ENCODE measurements at regions not wholly inside any gene's neighbourhood (a gene's known extent, or its start where the extent isn't known, plus 50 kb on each side); places are given as distances from the start of the nearest gene placed in this dataset.

DNA sequence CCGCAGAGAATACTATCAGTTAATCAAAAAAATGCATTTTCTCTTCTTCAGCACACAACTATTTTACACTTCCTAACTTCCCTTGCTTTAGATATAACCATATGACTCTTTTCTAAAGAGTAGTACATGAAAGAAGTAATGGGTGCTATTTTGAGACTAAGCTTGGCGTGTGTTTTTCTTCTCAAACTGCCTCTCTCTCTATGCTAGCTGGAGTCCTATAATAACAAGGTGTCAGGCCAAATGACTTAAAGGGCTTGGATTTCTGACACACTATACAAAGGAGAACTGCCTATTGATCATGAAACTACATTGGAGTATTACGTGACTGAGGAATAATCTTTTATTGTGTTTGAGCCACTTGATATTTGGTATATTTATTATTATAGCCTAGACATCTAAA, 1330.1 kb upstream of the SPRY2 start:
- Histone ChIP-seq H3K36me3 (ENCODE audit: control insufficient read depth in 4 of 4, insufficient read depth in 3 of 4, low read depth in 1 of 4, low read length in 3 of 4) (no peaks in the 10 kb centered on the region), H3K4me3 (ENCODE audit: low read depth in 1 of 3, low read length in 3 of 3) (no peak overlapping the region), H3K9ac (ENCODE audit: low read depth in 1 of 2, low read length in 2 of 2) (no peak overlapping the region), H3K27ac (ENCODE audit: low read depth in 1 of 2, low read length in 2 of 2) (no peak overlapping the region), H3K4me1 (ENCODE audit: control insufficient read depth in 4 of 4, insufficient read depth in 4 of 4, low read length in 3 of 4) (no peaks in the 10 kb centered on the region), H3K27me3 (ENCODE audit: control insufficient read depth in 4 of 4, insufficient read depth in 4 of 4, low read length in 3 of 4) (no peaks in the 10 kb centered on the region), H3K9me3 (ENCODE audit: control insufficient read depth in 4 of 4, low read length in 3 of 4) (no peaks in the 10 kb centered on the region)
- no peak for DNase-seq (ENCODE audit: low spot score)
- no peak for TF ChIP-seq GABPA (IDR thresholded peaks at IDR 0.05 in 1 of 2, conservative IDR thresholded peaks at IDR 0.05 in 1 of 2)
- TF ChIP-seq REST (IDR thresholded peaks at IDR 0.05), result no peak
- TF ChIP-seq JUND (IDR thresholded peaks at IDR 0.05), result no peak
- TF ChIP-seq, protein P1, sequence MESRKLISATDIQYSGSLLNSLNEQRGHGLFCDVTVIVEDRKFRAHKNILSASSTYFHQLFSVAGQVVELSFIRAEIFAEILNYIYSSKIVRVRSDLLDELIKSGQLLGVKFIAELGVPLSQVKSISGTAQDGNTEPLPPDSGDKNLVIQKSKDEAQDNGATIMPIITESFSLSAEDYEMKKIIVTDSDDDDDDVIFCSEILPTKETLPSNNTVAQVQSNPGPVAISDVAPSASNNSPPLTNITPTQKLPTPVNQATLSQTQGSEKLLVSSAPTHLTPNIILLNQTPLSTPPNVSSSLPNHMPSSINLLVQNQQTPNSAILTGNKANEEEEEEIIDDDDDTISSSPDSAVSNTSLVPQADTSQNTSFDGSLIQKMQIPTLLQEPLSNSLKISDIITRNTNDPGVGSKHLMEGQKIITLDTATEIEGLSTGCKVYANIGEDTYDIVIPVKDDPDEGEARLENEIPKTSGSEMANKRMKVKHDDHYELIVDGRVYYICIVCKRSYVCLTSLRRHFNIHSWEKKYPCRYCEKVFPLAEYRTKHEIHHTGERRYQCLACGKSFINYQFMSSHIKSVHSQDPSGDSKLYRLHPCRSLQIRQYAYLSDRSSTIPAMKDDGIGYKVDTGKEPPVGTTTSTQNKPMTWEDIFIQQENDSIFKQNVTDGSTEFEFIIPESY (IDR thresholded peaks at IDR 0.05), result no peak
- TF ChIP-seq SP1 (IDR thresholded peaks at IDR 0.05), result no peak
- no peak for TF ChIP-seq EGR1 (IDR thresholded peaks at IDR 0.05; ENCODE audit: low read depth in 2 of 2)
- TF ChIP-seq FOXA1 (IDR thresholded peaks at IDR 0.05), result no peak
- no peak for TF ChIP-seq NR2F2 (IDR thresholded peaks at IDR 0.05)
- TF ChIP-seq, protein P2, sequence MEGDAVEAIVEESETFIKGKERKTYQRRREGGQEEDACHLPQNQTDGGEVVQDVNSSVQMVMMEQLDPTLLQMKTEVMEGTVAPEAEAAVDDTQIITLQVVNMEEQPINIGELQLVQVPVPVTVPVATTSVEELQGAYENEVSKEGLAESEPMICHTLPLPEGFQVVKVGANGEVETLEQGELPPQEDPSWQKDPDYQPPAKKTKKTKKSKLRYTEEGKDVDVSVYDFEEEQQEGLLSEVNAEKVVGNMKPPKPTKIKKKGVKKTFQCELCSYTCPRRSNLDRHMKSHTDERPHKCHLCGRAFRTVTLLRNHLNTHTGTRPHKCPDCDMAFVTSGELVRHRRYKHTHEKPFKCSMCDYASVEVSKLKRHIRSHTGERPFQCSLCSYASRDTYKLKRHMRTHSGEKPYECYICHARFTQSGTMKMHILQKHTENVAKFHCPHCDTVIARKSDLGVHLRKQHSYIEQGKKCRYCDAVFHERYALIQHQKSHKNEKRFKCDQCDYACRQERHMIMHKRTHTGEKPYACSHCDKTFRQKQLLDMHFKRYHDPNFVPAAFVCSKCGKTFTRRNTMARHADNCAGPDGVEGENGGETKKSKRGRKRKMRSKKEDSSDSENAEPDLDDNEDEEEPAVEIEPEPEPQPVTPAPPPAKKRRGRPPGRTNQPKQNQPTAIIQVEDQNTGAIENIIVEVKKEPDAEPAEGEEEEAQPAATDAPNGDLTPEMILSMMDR (IDR thresholded peaks at IDR 0.05; ENCODE audit: low read depth, low read length, missing input control), result no peak
- no peak for TF ChIP-seq HNF4A (conservative IDR thresholded peaks at IDR 0.05)
- TF ChIP-seq RAD21 (IDR thresholded peaks at IDR 0.05), result no peak
- TF ChIP-seq HNF4G (IDR thresholded peaks at IDR 0.05), result no peak
- TF ChIP-seq, protein P3, sequence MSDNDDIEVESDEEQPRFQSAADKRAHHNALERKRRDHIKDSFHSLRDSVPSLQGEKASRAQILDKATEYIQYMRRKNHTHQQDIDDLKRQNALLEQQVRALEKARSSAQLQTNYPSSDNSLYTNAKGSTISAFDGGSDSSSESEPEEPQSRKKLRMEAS (IDR thresholded peaks at IDR 0.05), result no peak
- TF ChIP-seq, protein P4, sequence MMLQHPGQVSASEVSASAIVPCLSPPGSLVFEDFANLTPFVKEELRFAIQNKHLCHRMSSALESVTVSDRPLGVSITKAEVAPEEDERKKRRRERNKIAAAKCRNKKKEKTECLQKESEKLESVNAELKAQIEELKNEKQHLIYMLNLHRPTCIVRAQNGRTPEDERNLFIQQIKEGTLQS (IDR thresholded peaks at IDR 0.05), result no peak
- TF ChIP-seq RXRA (IDR thresholded peaks at IDR 0.05), result no peak
- no peak for TF ChIP-seq YY1 (IDR thresholded peaks at IDR 0.05)
- TF ChIP-seq TAF1 (conservative IDR thresholded peaks at IDR 0.05), result no peak
- WGBS, result 83% methylated on average over 3 of the region's 3 CpGs

- Histone ChIP-seq H3K9me3 (ENCODE audit: control insufficient read depth in 4 of 4, low read length in 3 of 4) (no peaks in the 10 kb centered on the region), H3K4me3 (ENCODE audit: low read depth in 1 of 3, low read length in 3 of 3) (no peak overlapping the region), H3K27me3 (ENCODE audit: control insufficient read depth in 4 of 4, insufficient read depth in 4 of 4, low read length in 3 of 4) (no peaks in the 10 kb centered on the region), H3K9ac (ENCODE audit: low read depth in 1 of 2, low read length in 2 of 2) (no peak overlapping the region), H3K27ac (ENCODE audit: low read depth in 1 of 2, low read length in 2 of 2) (no peak overlapping the region), H3K36me3 (ENCODE audit: control insufficient read depth in 4 of 4, insufficient read depth in 3 of 4, low read depth in 1 of 4, low read length in 3 of 4) (no peaks in the 10 kb centered on the region), H3K4me1 (ENCODE audit: control insufficient read depth in 4 of 4, insufficient read depth in 4 of 4, low read length in 3 of 4) (no peaks in the 10 kb centered on the region)
- 47% methylated on average over 2 of the region's 2 CpGs for WGBS
- DNase-seq (ENCODE audit: low spot score), result no peak
- TF ChIP-seq YY1 (IDR thresholded peaks at IDR 0.05) (no peak), JUND (IDR thresholded peaks at IDR 0.05) (no peak), NR2F2 (IDR thresholded peaks at IDR 0.05) (no peak), GABPA (IDR thresholded peaks at IDR 0.05 in 1 of 2, conservative IDR thresholded peaks at IDR 0.05 in 1 of 2) (no peak), RXRA (IDR thresholded peaks at IDR 0.05) (no peak), FOXA1 (IDR thresholded peaks at IDR 0.05) (no peak), REST (IDR thresholded peaks at IDR 0.05) (no peak), HNF4A (conservative IDR thresholded peaks at IDR 0.05) (no peak), FOXA2 (IDR thresholded peaks at IDR 0.05) (no peak), HNF4G (IDR thresholded peaks at IDR 0.05) (no peak), TAF1 (conservative IDR thresholded peaks at IDR 0.05) (no peak)
- TF ChIP-seq, protein P2 (IDR thresholded peaks at IDR 0.05; ENCODE audit: low read depth, low read length, missing input control), result no peak
Observed at GRCh38 chr13:81670048-81670447, 1329.1 kb upstream of the SPRY2 start.
